Body of pancreas (tissue), 4 donors: ENCODE measurements at regions not wholly inside any gene's neighbourhood (a gene's known extent, or its start where the extent isn't known, plus 50 kb on each side); places are given as distances from the start of the nearest gene placed in this dataset.
"Not testable (repeated sequence)": the region's sequence is repeated elsewhere in the genome, so short reads cannot be mapped to it uniquely, and the experiment has no call there.

Source experiments
- POLR2A ChIP-seq, 3 donors: fragments of 450-650 bp; IDR thresholded peaks; one replicate each; pipeline ENCODE4 v1.6.1; 2016; ENCODE audit warnings: antibody characterized with exemption in 3 of 3, mild to moderate bottlenecking in 2 of 3
- TF ChIP-seq, protein P1 (sequence below), 7 experiments: fragments of 450-650 bp in 4 of 7; fragments of 200-600 bp in 3 of 7; sonication (generic) in 3 of 7; IDR thresholded peaks; one replicate each; pipeline ENCODE4 v1.5.1; 2016 to 2019; ENCODE audit warnings: antibody characterized with exemption in 7 of 7

DNA sequence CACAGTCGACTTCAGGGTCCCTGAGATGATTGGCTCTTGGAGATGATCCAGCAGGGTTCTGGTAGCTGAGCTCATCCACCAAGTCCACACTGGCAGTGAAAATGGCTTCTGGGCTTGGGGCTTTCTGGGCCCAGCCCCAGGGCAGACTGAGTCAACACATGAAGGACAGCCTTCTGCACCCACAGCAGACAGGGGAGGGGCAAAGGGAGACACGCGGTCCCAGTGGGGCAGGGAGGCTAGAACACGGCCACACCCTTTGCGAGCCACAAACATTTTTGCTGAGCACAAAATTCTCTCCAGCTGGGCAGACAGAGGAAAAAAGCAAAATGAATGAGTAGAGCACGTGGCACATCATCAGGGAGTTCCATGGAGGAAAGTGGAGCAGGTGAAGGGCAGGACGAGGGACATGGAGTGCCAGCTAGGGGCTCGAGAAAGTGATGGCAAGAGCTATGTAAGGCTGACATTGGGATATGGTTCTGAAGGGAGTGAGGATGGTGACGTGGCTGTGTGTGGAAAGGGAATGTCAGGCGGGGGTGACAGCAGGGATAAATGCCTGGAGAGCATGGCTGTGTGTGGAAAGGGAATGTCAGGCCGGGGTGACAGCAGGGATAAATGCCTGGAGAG lies 70.2 kb upstream of the GOLGA6L6 start:
- TF ChIP-seq, protein P1, sequence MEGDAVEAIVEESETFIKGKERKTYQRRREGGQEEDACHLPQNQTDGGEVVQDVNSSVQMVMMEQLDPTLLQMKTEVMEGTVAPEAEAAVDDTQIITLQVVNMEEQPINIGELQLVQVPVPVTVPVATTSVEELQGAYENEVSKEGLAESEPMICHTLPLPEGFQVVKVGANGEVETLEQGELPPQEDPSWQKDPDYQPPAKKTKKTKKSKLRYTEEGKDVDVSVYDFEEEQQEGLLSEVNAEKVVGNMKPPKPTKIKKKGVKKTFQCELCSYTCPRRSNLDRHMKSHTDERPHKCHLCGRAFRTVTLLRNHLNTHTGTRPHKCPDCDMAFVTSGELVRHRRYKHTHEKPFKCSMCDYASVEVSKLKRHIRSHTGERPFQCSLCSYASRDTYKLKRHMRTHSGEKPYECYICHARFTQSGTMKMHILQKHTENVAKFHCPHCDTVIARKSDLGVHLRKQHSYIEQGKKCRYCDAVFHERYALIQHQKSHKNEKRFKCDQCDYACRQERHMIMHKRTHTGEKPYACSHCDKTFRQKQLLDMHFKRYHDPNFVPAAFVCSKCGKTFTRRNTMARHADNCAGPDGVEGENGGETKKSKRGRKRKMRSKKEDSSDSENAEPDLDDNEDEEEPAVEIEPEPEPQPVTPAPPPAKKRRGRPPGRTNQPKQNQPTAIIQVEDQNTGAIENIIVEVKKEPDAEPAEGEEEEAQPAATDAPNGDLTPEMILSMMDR (IDR thresholded peaks at IDR 0.05) = not testable (repeated sequence)
- TF ChIP-seq POLR2A (IDR thresholded peaks at IDR 0.05) = not testable (repeated sequence)
